Activated naive CD4-positive, alpha-beta T cell treated with anti-CD3 and anti-CD28 coated beads, Interleukin-2, amount 10 ng/mL, durations not matched to agents 7 days and 5 days (primary cell): ENCODE measurements at regions not wholly inside any gene's neighbourhood (a gene's known extent, or its start where the extent isn't known, plus 50 kb on each side); places are given as distances from the start of the nearest gene placed in this dataset.
"Not testable (repeated sequence)": the region's sequence is repeated elsewhere in the genome, so short reads cannot be mapped to it uniquely, and the experiment has no call there.

ENCODE experiments used
- CTCF ChIA-PET: fragments of 350-600 bp; sonication (Branson Sonifier 250); formaldehyde crosslinking; loops from one replicate; lab custom pipeline; 2021; ENCODE audit warnings: antibody characterized with exemption; lab: Charles Lee
- DNase-seq: peaks from one replicate; pipeline ENCODE4 v3.0.0-alpha.2; 2020
- H3K27ac Mint-ChIP-seq: one replicate; pipeline ENCODE4 v1.8.0; 2021; ENCODE audit warnings: mild to moderate bottlenecking, moderate library complexity, mixed read lengths
- H3K27me3 Mint-ChIP-seq: one replicate; pipeline ENCODE4 v1.8.0; 2021; ENCODE audit warnings: mild to moderate bottlenecking, mixed read lengths
- H3K36me3 Mint-ChIP-seq: one replicate; pipeline ENCODE4 v1.8.0; 2021; ENCODE audit warnings: mixed read lengths
- H3K4me1 Mint-ChIP-seq: one replicate; pipeline ENCODE4 v1.8.0; 2021; ENCODE audit warnings: mixed read lengths
- H3K4me3 Mint-ChIP-seq: one replicate; pipeline ENCODE4 v1.8.0; 2021; ENCODE audit warnings: mild to moderate bottlenecking, moderate library complexity, mixed read lengths
- H3K9me3 Mint-ChIP-seq: one replicate; pipeline ENCODE4 v1.8.0; 2021; ENCODE audit warnings: mixed read lengths

- H3K4me3 Mint-ChIP-seq, result peak overlapping the region; percentile 11
- H3K27ac Mint-ChIP-seq, result peak overlapping the region; percentile 50
- no peak for DNase-seq
- CTCF ChIA-PET, result no interaction called here
- no peaks in the 10 kb centered on the region for H3K9me3 Mint-ChIP-seq
- peaks cover 33% of the 10 kb centered on the region for H3K27me3 Mint-ChIP-seq
- no peaks in the 10 kb centered on the region for H3K36me3 Mint-ChIP-seq
- H3K4me1 Mint-ChIP-seq, result peaks cover 31% of the 10 kb centered on the region
Measured at GRCh38 chr15:99485992-99486370, 79.8 kb upstream of the MEF2A start.

DNA sequence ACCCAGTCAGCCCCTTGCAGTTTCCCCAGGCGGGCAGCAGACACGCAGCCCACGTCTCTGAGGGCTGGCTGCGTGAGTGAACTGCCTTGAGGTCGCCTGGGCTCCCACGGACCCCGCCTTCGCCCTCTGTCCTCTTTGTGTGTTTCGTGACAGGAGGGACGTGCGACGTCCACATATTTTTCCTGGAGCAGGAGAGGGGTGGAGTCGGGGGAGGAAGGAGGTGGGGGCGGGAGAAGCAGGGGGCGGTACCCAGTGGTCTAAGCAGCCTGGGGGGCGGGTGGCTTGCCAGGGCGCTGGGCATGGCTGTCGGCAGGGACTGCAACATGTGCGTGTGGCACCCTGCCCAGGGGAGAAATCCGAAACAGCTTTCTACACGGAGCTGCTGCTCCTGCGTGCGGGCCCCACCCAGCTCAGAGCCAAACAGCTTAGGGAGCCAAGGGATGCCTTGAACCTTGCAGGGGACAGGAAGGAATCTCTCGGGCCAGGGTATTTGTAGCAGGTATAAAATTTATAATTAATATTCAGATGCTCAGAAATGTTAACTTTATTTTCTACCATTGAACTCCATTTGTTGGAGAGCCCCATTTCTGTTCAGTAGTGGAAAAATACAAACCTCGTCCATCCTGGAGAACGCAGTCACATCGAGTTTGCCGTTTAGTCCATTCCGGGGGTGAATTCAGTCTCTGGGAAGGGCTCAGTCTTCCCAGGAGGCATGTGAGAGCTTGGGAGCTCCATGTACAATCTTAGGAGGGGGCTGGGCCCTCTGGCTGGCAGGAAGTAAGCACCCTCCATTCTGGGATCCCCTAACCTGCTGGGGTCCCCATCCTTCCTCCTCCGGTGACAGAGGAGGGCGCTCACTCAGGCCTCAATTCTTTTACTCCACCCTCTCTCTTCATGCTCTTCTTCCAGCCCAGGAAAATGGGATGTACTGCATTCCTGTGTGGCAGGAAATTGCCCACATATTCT lies 79.1 kb upstream of the MEF2A start:
- no peaks in the 10 kb centered on the region for H3K9me3 Mint-ChIP-seq
- H3K4me1 Mint-ChIP-seq, result peaks cover 29% of the 10 kb centered on the region
- no peak overlapping the region for H3K4me3 Mint-ChIP-seq
- H3K27me3 Mint-ChIP-seq, result peaks cover 30% of the 10 kb centered on the region
- H3K27ac Mint-ChIP-seq, result no peak overlapping the region
- CTCF ChIA-PET, result no interaction called here
- no peaks in the 10 kb centered on the region for H3K36me3 Mint-ChIP-seq
- DNase-seq, result peak; percentile 33

DNA sequence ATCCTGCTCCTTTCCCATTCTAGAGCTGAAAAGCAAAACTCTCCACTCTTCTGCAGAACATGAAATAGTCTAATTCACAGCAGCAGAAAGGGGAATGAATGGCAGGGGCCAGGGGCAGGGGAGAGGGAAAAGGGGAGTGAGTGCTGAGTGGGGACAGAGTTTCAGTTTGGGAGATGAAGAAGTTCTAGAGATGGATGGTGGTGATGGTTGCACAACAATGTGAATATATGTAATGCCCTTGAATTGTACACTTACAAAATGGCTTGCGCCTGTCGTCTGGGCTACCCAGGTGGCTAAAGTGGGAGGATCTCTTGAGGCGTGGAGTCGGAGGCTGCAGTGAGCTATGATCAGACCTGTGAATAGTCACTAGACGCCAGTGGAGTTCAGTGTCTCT lies 78.5 kb upstream of the MEF2A start:
- Mint-ChIP-seq H3K27ac (no peak overlapping the region), H3K36me3 (no peaks in the 10 kb centered on the region), H3K27me3 (peaks cover 33% of the 10 kb centered on the region), H3K4me3 (no peak overlapping the region), H3K4me1 (peaks cover 29% of the 10 kb centered on the region), H3K9me3 (no peaks in the 10 kb centered on the region)
- DNase-seq, result no peak
- CTCF ChIA-PET, result no interaction called here

DNA sequence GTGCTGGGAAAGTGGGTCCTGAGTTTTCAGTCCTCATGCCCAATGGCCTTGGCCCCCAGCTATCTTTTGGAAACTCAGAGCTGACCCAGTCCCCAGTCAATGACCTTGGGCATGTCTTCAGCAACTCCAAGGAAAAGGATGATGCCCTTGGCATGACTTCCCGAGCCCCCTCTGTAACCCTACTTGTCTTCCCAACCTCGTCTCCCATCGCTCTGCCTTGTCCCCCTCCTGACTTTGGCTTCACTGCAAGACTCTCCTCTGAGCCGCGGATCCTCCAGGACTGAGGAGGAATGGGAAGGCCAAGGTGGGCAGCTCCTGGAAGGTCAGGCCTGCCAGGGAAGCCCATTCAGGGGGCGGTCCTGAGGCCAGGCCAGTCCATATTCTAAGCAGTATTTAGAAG lies 73.5 kb upstream of the MEF2A start:
- H3K36me3 Mint-ChIP-seq, result peaks cover 2% of the 10 kb centered on the region
- no peak for DNase-seq
- H3K4me3 Mint-ChIP-seq, result no peak overlapping the region
- peaks cover 27% of the 10 kb centered on the region for H3K4me1 Mint-ChIP-seq
- peaks cover 18% of the 10 kb centered on the region for H3K27me3 Mint-ChIP-seq
- H3K27ac Mint-ChIP-seq, result no peak overlapping the region
- CTCF ChIA-PET, result no interaction called here
- no peaks in the 10 kb centered on the region for H3K9me3 Mint-ChIP-seq

GRCh38 chr15:99492716-99493115 lies 73.1 kb upstream of the MEF2A start:
- H3K36me3 Mint-ChIP-seq, result peaks cover 5% of the 10 kb centered on the region
- peaks cover under 1% of the 10 kb centered on the region for H3K9me3 Mint-ChIP-seq
- CTCF ChIA-PET, result no interaction called here
- peaks cover 28% of the 10 kb centered on the region for H3K4me1 Mint-ChIP-seq
- no peak overlapping the region for H3K4me3 Mint-ChIP-seq
- no peak for DNase-seq
- H3K27me3 Mint-ChIP-seq, result peaks cover 15% of the 10 kb centered on the region
- H3K27ac Mint-ChIP-seq, result no peak overlapping the region

GRCh38 chr15:99493461-99493860 lies 72.3 kb upstream of the MEF2A start:
- peaks cover 6% of the 10 kb centered on the region for H3K9me3 Mint-ChIP-seq
- CTCF ChIA-PET, result interaction anchor here (0.8 kb wide), 1 partner anchor 210 kb away, joined by 3 read pairs; no protein-coding TSS in a partner anchor
- H3K27ac Mint-ChIP-seq, result no peak overlapping the region
- peaks cover 31% of the 10 kb centered on the region for H3K4me1 Mint-ChIP-seq
- H3K4me3 Mint-ChIP-seq, result no peak overlapping the region
- H3K27me3 Mint-ChIP-seq, result peaks cover 19% of the 10 kb centered on the region
- DNase-seq, result no peak
- peaks cover 8% of the 10 kb centered on the region for H3K36me3 Mint-ChIP-seq

DNA sequence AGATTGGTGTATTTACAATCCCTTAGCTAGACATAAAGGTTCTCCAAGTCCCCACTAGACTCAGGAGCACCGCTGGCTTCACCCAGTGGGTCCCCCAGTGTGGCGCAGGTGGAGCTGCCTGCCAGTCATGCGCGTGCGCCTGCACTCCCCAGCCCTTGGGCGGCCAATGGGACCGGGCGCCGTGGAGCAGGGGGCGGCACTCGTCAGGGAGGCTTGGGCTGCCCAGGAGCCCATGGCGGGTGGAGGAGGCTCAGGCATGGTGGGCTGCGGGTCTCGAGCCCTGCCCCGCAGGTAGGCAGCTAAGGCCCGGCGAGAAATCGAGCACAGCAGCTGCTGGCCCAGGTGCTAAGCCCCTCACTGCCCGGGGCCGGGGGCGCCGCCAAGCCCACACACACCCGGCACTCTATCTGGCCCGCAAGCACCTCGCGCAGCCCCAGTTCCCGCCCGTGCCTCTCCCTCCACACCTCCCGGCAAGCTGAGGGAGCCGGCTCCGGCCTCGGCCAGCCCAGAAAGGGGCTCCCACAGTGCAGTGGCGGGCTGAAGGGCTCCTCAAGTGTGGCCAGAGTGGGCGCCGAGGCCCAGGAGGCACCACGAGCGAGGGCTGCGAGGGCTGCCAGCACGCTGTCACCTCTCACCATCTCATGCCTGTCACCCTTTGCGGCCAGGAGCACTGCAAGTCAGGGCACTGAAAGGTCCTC lies 71.1 kb upstream of the MEF2A start:
- H3K4me3 Mint-ChIP-seq, DNase-seq: not testable (repeated sequence)
- H3K9me3 Mint-ChIP-seq, result peaks cover 11% of the 10 kb centered on the region
- CTCF ChIA-PET, result interaction anchor here (0.8 to 1.3 kb wide), 2 partner anchors 10 to 209 kb away, joined by 3 to 5 read pairs; no protein-coding TSS in a partner anchor
- H3K27ac Mint-ChIP-seq, result peak overlapping the region; percentile 95
- peaks cover 13% of the 10 kb centered on the region for H3K36me3 Mint-ChIP-seq
- H3K4me1 Mint-ChIP-seq, result peaks cover 33% of the 10 kb centered on the region
- H3K27me3 Mint-ChIP-seq, result peaks cover 12% of the 10 kb centered on the region

DNA sequence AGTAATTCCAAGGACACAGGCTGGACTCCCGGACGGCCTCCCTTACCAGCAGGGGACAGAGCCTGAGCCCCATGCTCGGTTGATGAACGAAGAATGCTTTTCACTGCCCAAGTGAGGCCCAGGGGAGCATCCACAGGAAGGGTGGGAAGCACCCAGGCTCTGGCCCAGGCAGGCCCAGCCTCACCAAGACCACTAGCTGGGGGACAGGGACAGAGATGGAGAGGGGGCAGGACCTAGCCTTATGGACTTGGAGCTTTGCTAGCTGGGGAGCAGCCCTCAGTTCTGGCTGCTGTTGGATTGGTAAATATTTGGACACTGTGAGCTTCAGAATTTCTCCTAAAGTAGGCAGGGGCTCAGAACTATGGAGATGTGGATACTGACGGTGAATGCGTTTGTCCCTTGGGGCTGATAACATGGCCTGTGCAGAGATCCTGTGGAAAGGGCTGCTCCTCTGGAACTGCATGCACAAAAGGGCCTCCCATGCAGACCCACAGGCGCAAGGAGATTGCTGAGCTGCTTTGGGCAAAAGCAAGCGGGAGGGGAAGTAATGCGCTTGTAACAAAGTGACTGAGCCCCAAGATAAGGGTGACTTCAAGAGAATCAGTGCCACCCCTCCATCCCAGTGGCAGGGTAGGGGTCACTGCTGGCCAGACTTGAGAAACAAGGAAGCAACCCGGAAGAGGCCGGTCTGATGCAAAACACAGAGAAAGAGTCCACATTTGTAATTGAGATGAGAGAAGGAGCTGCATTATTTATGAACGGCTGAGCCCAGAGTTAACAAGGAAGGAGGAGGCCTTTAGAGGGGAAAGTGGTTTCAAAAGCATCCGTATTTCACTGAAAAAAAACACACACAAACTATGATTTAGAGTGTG lies 70.1 kb upstream of the MEF2A start:
- H3K4me3 Mint-ChIP-seq, result peak overlapping the region; percentile 14
- H3K27me3 Mint-ChIP-seq, result peaks cover 8% of the 10 kb centered on the region
- peak; percentile 46 for DNase-seq
- H3K36me3 Mint-ChIP-seq, result peaks cover 13% of the 10 kb centered on the region
- peaks cover 11% of the 10 kb centered on the region for H3K9me3 Mint-ChIP-seq
- peaks cover 37% of the 10 kb centered on the region for H3K4me1 Mint-ChIP-seq
- CTCF ChIA-PET, result interaction anchor here (0.9 to 1.2 kb wide), 3 partner anchors 8 to 62 kb away, joined by 3 read pairs; no protein-coding TSS in a partner anchor
- peak overlapping the region; percentile 95 for H3K27ac Mint-ChIP-seq

DNA sequence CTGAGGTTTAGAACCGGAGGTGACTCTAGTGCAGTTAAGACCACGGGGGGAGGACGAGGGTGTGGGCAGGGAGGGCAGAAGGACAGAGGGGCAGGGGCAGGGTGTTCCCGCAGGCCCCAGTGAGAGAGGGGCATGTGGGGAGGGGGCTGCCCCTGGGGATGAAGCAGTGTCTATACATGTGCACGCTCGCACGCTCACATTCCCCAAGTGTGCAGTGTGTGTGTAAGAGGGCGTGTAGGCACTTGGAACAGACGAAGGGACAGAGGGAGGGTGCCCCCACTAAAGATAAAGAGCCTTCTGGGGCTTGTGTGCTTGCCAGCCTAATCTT lies 69.5 kb upstream of the MEF2A start:
- Mint-ChIP-seq H3K4me1 (peaks cover 43% of the 10 kb centered on the region), H3K4me3 (no peak overlapping the region), H3K27ac (peak overlapping the region; percentile 95), H3K9me3 (peaks cover 11% of the 10 kb centered on the region), H3K27me3 (peaks cover 8% of the 10 kb centered on the region), H3K36me3 (peaks cover 13% of the 10 kb centered on the region)
- DNase-seq, result no peak
- CTCF ChIA-PET, result interaction anchor here (0.9 to 1.2 kb wide), 3 partner anchors 8 to 61 kb away, joined by 3 read pairs; no protein-coding TSS in a partner anchor

- Mint-ChIP-seq H3K4me1 (peaks cover 45% of the 10 kb centered on the region), H3K27me3 (peaks cover 14% of the 10 kb centered on the region), H3K9me3 (peaks cover 11% of the 10 kb centered on the region), H3K4me3 (no peak overlapping the region), H3K36me3 (peaks cover 12% of the 10 kb centered on the region), H3K27ac (no peak overlapping the region)
- CTCF ChIA-PET, result interaction anchor here (1.6 kb wide), 1 partner anchor 203 kb away, joined by 4 read pairs; no protein-coding TSS in a partner anchor
- DNase-seq, result no peak
Measured at GRCh38 chr15:99502182-99502581, 63.6 kb upstream of the MEF2A start.

DNA sequence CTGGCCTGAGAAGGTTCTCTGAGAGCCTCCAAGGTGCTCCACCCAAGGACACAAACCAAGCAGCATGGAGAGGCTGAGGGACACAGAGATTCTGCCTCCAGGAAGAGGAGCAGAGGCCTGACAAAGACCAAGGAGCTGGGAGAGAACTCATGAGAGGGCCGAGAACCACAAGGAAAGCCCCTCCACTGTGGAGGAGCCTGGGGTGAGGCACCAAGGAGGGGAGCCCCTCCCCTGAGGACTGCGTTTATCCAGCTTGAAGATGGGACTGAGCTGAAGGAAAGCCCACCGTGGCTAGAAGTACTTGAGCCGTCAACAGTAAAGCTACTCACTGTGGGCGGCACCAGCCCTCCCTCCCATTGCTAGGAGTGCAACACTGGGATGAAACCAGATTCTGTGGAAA lies 63.1 kb upstream of the MEF2A start:
- Mint-ChIP-seq H3K27me3 (peaks cover 14% of the 10 kb centered on the region), H3K36me3 (peaks cover 8% of the 10 kb centered on the region), H3K27ac (no peak overlapping the region), H3K4me1 (peaks cover 41% of the 10 kb centered on the region), H3K9me3 (peaks cover 11% of the 10 kb centered on the region), H3K4me3 (no peak overlapping the region)
- no peak for DNase-seq
- CTCF ChIA-PET, result interaction anchor here (1.6 kb wide), 1 partner anchor 202 kb away, joined by 4 read pairs; no protein-coding TSS in a partner anchor

DNA sequence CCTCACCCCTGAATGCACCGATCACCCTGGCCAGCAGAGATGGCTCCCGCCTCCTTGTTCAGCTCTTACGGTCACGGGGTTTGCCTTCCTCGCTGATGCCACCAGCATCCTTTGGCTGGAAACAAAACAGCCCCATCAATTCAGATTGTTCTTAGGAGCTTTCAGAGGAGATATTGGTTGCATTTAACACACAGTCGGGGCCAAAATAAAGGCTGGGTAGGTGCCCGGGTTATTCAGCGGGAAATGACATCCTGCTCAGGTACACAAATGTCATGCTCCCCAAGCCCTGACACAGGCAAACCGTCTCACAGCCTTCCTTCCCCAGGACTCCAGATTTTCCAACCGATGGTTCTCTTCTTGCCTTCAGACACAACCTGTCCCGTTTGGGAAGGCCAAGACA lies 62.4 kb upstream of the MEF2A start:
- DNase-seq, result no peak
- Mint-ChIP-seq H3K27ac (no peak overlapping the region), H3K4me1 (peaks cover 39% of the 10 kb centered on the region), H3K36me3 (peaks cover 6% of the 10 kb centered on the region), H3K27me3 (peaks cover 11% of the 10 kb centered on the region), H3K9me3 (peaks cover 5% of the 10 kb centered on the region), H3K4me3 (no peak overlapping the region)
- CTCF ChIA-PET, result interaction anchor here (1.0 to 1.6 kb wide), 3 partner anchors 8 to 232 kb away, joined by 3 to 4 read pairs (median 4); no protein-coding TSS in a partner anchor

DNA sequence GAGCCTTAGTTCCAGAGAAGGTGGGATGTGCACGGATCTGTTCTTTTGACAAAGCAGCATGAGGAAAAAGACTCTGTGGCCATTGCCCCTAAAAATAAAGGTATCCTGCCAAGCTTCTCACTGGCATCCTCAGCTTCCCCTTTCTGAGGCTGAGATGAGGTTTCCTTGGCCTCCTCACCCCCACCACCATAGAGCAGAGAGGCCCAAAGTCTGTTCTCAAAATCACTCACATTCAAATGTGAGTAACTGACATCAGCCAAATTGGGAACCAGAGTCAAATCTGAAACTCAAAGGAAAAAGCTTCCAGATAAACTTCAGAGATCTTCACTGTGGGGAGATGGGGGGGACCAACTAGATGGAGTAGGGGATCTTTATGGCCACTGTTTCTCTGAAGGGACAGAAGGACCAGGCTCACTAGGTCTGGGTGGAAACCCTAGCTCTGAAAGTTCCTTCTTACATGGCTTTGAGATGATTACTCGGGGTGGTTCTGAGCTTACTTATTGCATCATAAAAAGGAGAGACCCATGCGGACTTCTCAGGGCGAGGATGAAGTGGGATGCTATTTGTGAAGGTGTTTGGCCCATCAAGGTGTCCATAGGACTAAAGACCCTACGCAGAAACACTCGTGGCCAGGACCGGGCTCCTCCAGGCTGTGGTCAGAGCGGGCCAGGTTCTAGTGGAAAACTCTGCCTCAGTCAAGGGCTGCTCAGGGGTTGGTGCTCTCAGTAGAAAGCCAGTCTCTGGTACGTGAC lies 61.5 kb upstream of the MEF2A start:
- no peak overlapping the region for H3K27ac Mint-ChIP-seq
- no peaks in the 10 kb centered on the region for H3K9me3 Mint-ChIP-seq
- DNase-seq, result no peak
- peaks cover 10% of the 10 kb centered on the region for H3K27me3 Mint-ChIP-seq
- peaks cover 39% of the 10 kb centered on the region for H3K4me1 Mint-ChIP-seq
- H3K36me3 Mint-ChIP-seq, result peaks cover under 1% of the 10 kb centered on the region
- no peak overlapping the region for H3K4me3 Mint-ChIP-seq
- CTCF ChIA-PET, result interaction anchor here (0.6 to 1.4 kb wide), 5 partner anchors 8 to 232 kb away, joined by 3 to 4 read pairs (median 3); no protein-coding TSS in a partner anchor
